Body of pancreas (tissue), 4 donors: ENCODE measurements at regions not wholly inside any gene's neighbourhood (a gene's known extent, or its start where the extent isn't known, plus 50 kb on each side); places are given as distances from the start of the nearest gene placed in this dataset.

Experiments
- POLR2A ChIP-seq, 3 donors: fragments of 450-650 bp; IDR thresholded peaks; one replicate each; pipeline ENCODE4 v1.6.1; 2016; ENCODE audit warnings: antibody characterized with exemption in 3 of 3, mild to moderate bottlenecking in 2 of 3
- TF ChIP-seq, protein P1 (sequence below), 7 experiments: fragments of 450-650 bp in 4 of 7; fragments of 200-600 bp in 3 of 7; sonication (generic) in 3 of 7; IDR thresholded peaks; one replicate each; pipeline ENCODE4 v1.5.1; 2016 to 2019; ENCODE audit warnings: antibody characterized with exemption in 7 of 7

- TF ChIP-seq, protein P1, sequence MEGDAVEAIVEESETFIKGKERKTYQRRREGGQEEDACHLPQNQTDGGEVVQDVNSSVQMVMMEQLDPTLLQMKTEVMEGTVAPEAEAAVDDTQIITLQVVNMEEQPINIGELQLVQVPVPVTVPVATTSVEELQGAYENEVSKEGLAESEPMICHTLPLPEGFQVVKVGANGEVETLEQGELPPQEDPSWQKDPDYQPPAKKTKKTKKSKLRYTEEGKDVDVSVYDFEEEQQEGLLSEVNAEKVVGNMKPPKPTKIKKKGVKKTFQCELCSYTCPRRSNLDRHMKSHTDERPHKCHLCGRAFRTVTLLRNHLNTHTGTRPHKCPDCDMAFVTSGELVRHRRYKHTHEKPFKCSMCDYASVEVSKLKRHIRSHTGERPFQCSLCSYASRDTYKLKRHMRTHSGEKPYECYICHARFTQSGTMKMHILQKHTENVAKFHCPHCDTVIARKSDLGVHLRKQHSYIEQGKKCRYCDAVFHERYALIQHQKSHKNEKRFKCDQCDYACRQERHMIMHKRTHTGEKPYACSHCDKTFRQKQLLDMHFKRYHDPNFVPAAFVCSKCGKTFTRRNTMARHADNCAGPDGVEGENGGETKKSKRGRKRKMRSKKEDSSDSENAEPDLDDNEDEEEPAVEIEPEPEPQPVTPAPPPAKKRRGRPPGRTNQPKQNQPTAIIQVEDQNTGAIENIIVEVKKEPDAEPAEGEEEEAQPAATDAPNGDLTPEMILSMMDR (IDR thresholded peaks at IDR 0.05) = no peak
- no peak for TF ChIP-seq POLR2A (IDR thresholded peaks at IDR 0.05)
Measured at GRCh38 chr4:175048111-175048784, 130.1 kb downstream of the ADAM29 start.
